ENCODE measurements at regions not wholly inside any gene's neighbourhood (a gene's known extent, or its start where the extent isn't known, plus 50 kb on each side); places are given as distances from the start of the nearest gene placed in this dataset.

DNA sequence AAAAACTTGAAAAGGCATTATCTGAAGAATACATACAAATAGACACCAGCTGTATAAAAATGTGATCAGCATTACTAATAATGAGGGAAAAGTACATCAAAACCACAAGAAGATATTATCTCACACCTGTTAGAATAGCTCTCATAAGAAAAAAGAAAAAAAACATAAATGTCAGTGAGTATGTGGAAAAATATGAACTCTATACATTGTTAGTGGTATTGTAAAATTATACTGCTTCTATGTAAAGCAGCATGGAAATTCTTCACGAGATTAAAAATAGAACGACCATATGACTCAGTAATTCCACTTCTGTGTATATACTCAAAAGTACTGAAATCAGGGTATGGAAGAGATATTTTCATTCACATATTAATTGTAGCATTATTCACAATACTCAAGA lies 1146.4 kb downstream of the SLITRK5 start:
- POLR2A ChIA-PET (ENCODE audit: unreplicated experiment) = no interaction called here
- H4K5ac ChIP-seq (ENCODE audit: low read depth, low read length) = no peak overlapping the region
- dilution Hi-C loops (cut with HindIII; ENCODE audit: low sequenced_read_pairs, unreplicated experiment) (no loop called here), in situ Hi-C loops (cut with MboI; ENCODE audit: low sequenced_read_pairs) (no loop called here), intact Hi-C loops (cut with micrococcal nuclease) (no loop called here)
- H3K27ac ChIP-seq (ENCODE audit: insufficient read depth, low read length) = no peak overlapping the region
- no peak overlapping the region for H3K23ac ChIP-seq (ENCODE audit: low read depth, low read length)
- H4K8ac ChIP-seq (ENCODE audit: low read depth in 2 of 2, low read length in 2 of 2) = no peak overlapping the region
- BruUV-seq (replicated peaks) = no TSS peak
- TF ChIP-seq, protein P1, sequence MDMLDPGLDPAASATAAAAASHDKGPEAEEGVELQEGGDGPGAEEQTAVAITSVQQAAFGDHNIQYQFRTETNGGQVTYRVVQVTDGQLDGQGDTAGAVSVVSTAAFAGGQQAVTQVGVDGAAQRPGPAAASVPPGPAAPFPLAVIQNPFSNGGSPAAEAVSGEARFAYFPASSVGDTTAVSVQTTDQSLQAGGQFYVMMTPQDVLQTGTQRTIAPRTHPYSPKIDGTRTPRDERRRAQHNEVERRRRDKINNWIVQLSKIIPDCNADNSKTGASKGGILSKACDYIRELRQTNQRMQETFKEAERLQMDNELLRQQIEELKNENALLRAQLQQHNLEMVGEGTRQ (IDR thresholded peaks at IDR 0.05; ENCODE audit: low read depth, low read length) = no peak
- TF ChIP-seq, protein P2, sequence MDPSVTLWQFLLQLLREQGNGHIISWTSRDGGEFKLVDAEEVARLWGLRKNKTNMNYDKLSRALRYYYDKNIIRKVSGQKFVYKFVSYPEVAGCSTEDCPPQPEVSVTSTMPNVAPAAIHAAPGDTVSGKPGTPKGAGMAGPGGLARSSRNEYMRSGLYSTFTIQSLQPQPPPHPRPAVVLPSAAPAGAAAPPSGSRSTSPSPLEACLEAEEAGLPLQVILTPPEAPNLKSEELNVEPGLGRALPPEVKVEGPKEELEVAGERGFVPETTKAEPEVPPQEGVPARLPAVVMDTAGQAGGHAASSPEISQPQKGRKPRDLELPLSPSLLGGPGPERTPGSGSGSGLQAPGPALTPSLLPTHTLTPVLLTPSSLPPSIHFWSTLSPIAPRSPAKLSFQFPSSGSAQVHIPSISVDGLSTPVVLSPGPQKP (IDR thresholded peaks at IDR 0.05; ENCODE audit: borderline replicate concordance, low read depth, low read length) = no peak
- TF ChIP-seq RFX5 (IDR thresholded peaks at IDR 0.05; ENCODE audit: low read depth, low read length) (no peak), CHD1 (IDR thresholded peaks at IDR 0.05; ENCODE audit: low read depth, low read length) (no peak), MAZ (IDR thresholded peaks at IDR 0.05; ENCODE audit: borderline replicate concordance, low read depth, low read length) (no peak), POLR2A (IDR thresholded peaks at IDR 0.05; ENCODE audit: low read depth, low read length) (no peak), SMC3 (IDR thresholded peaks at IDR 0.05; ENCODE audit: low read depth, low read length) (no peak), MAFK (IDR thresholded peaks at IDR 0.05; ENCODE audit: low read depth, low read length) (no peak), MXI1 (IDR thresholded peaks at IDR 0.05; ENCODE audit: borderline replicate concordance, low read depth, low read length) (no peak), RCOR1 (IDR thresholded peaks at IDR 0.05; ENCODE audit: insufficient replicate concordance, low read length) (no peak), NFE2L2 (IDR thresholded peaks at IDR 0.05; ENCODE audit: low read depth, low read length) (no peak), CEBPB (IDR thresholded peaks at IDR 0.05; ENCODE audit: low read depth, low read length) (no peak), BHLHE40 (IDR thresholded peaks at IDR 0.05; ENCODE audit: low read depth, low read length) (no peak), RAD21 (IDR thresholded peaks at IDR 0.05; ENCODE audit: low read length) (no peak)
- H3K9ac ChIP-seq (ENCODE audit: low read depth, low read length) = no peak overlapping the region
- H3K4me2 ChIP-seq (ENCODE audit: low read depth, low read length) = no peak overlapping the region
- H3K56ac ChIP-seq (ENCODE audit: extremely low read depth, insufficient read depth, low read length) = no peak overlapping the region
- H3K79me1 ChIP-seq (ENCODE audit: low read depth in 1 of 2, low read length in 2 of 2) = no peaks in the 10 kb centered on the region
- CTCF ChIA-PET = no interaction called here
- H3K36me3 ChIP-seq (ENCODE audit: control insufficient read depth, insufficient read depth, low read length) = no peaks in the 10 kb centered on the region
- H3K4me3 ChIP-seq (ENCODE audit: insufficient read depth, low read depth, low read length) = no peak overlapping the region
- no peaks in the 10 kb centered on the region for H3K4me1 ChIP-seq (ENCODE audit: control insufficient read depth, insufficient read depth, low read length)
- H2BK120ac ChIP-seq (ENCODE audit: low read depth, low read length) = no peak overlapping the region
- H4K20me1 ChIP-seq (ENCODE audit: insufficient read depth, low read length) = no peaks in the 10 kb centered on the region
- H3K27me3 ChIP-seq (ENCODE audit: control insufficient read depth, insufficient read depth, low read length) = no peaks in the 10 kb centered on the region
- H2BK20ac ChIP-seq (ENCODE audit: low read depth, low read length) = no peak overlapping the region
- H2AFZ ChIP-seq (replicated peaks; ENCODE audit: low read length, poor library complexity) = no peak overlapping the region
- no peak overlapping the region for H3K4ac ChIP-seq (ENCODE audit: low read depth, low read length)
- no peak overlapping the region for H3K14ac ChIP-seq (replicated peaks; ENCODE audit: low read depth, low read length)
- H4K91ac ChIP-seq (ENCODE audit: insufficient read depth, low read depth, low read length) = no peak overlapping the region
- no peak overlapping the region for H2AK9ac ChIP-seq (replicated peaks; ENCODE audit: low read depth, low read length, poor library complexity)
- no peak for DNase-seq
- H2BK5ac ChIP-seq (ENCODE audit: low read depth, low read length, poor library complexity, severe bottlenecking) = no peak overlapping the region
- no peak for ATAC-seq (ENCODE audit: low read depth)
- no peak overlapping the region for H2BK15ac ChIP-seq (ENCODE audit: low read depth, low read length)
- WGBS, 2 experiments (ENCODE audit: extremely low coverage in 2 of 2, insufficient read length in 1 of 2) = no CpG with 5 or more reads among the region's 2 CpGs
- no peak overlapping the region for H3K18ac ChIP-seq (ENCODE audit: low read depth, low read length)
- no peaks in the 10 kb centered on the region for H3K9me1 ChIP-seq (ENCODE audit: insufficient read depth, low read length)
- peaks cover 2% of the 10 kb centered on the region; the same call in 1 of the 2 replicates for H3K9me3 ChIP-seq (ENCODE audit: control insufficient read depth, insufficient read depth, low read length)
- H2AK5ac ChIP-seq (ENCODE audit: low read depth, low read length) = no peak overlapping the region

All from IMR-90 (cell line).